Caco-2 (cell line): ENCODE measurements at regions not wholly inside any gene's neighbourhood (a gene's known extent, or its start where the extent isn't known, plus 50 kb on each side); places are given as distances from the start of the nearest gene placed in this dataset.

ENCODE experiments used
- BruUV-seq: library from RNA; stranded (reverse); fragments of 400-500 nt; replicated peaks from 2 replicates; lab custom pipeline; 2021; lab: Mats Ljungman, UMichigan
- CTCF ChIA-PET: fragments of 300-600 bp; sonication (Branson Sonifier 250); formaldehyde crosslinking; loops from one replicate; lab custom pipeline; 2022; ENCODE audit warnings: antibody characterized with exemption; lab: Charles Lee
- POLR2A ChIA-PET: fragments of 300-600 bp; sonication (Branson Sonifier 250); formaldehyde crosslinking; loops from one replicate; lab custom pipeline; 2022; ENCODE audit warnings: antibody characterized with exemption; lab: Charles Lee
- DNase-seq, 2 experiments: peaks; one replicate each; pipeline versions ENCODE4 v3.0.0 to v3.0.0-alpha.2; 2020 to 2022
- H3K27me3 ChIP-seq: replicated peaks from 2 replicates; pipeline ENCODE4 v1.6.0; 2011; ENCODE audit warnings: low read length; ENCODE audit not compliant: control insufficient read depth, insufficient read depth
- H3K36me3 ChIP-seq: 2 replicates; pipeline ENCODE4 v1.5.1; 2011; ENCODE audit warnings: low read length; ENCODE audit not compliant: control insufficient read depth, insufficient read depth
- H3K4me1 ChIP-seq: fragments of 250-450 bp; sonication (Bioruptor Pico); 2 replicates; pipeline ENCODE4 v1.5.1; 2020; ENCODE audit warnings: mild to moderate bottlenecking
- H3K4me3 ChIP-seq: 2 replicates; pipeline ENCODE4 v1.5.1; 2011; ENCODE audit warnings: low read depth, mild to moderate bottlenecking, control low read depth, low read length
- H3K9me3 ChIP-seq: fragments of 250-450 bp; sonication (Bioruptor Pico); 2 replicates; pipeline ENCODE4 v1.5.1; 2020; ENCODE audit warnings: mild to moderate bottlenecking, moderate library complexity
- H3K27ac Mint-ChIP-seq: one replicate; pipeline ENCODE4 v1.8.0; 2022; ENCODE audit warnings: mixed read lengths; ENCODE audit not compliant: unreplicated experiment
- H3K27me3 Mint-ChIP-seq: one replicate; pipeline ENCODE4 v1.8.0; 2022; ENCODE audit warnings: mixed read lengths; ENCODE audit not compliant: insufficient read depth, unreplicated experiment
- H3K36me3 Mint-ChIP-seq: one replicate; pipeline ENCODE4 v1.8.0; 2022; ENCODE audit warnings: mild to moderate bottlenecking, mixed read lengths; ENCODE audit not compliant: insufficient read depth, unreplicated experiment
- H3K4me1 Mint-ChIP-seq: one replicate; pipeline ENCODE4 v1.8.0; 2022; ENCODE audit warnings: low read depth, mixed read lengths; ENCODE audit not compliant: unreplicated experiment
- H3K4me3 Mint-ChIP-seq: one replicate; pipeline ENCODE4 v1.8.0; 2022; ENCODE audit warnings: mild to moderate bottlenecking, moderate library complexity, mixed read lengths; ENCODE audit not compliant: unreplicated experiment
- H3K9me3 Mint-ChIP-seq: one replicate; pipeline ENCODE4 v1.8.0; 2022; ENCODE audit warnings: mixed read lengths; ENCODE audit not compliant: unreplicated experiment
- intact Hi-C: fragments of 100-400 bp; cut with micrococcal nuclease; formaldehyde crosslinking; loops from one replicate; pipeline ENCODE4 v1.10.0; 2022; ENCODE audit not compliant: unreplicated experiment
- TF ChIP-seq, protein P1 (sequence below), 2 experiments: fragments of 200-600 bp in 1 of 2; IDR thresholded peaks; 1 replicate in 1 of 2; 2 replicates in 1 of 2; pipeline versions ENCODE4 v1.5.1 to v1.8.0; 2011 to 2022; ENCODE audit warnings: antibody characterized with exemption in 1 of 2, control low read depth in 1 of 2, inconsistent platforms in 1 of 2, low read depth in 1 of 2, low read length in 1 of 2, mild to moderate bottlenecking in 1 of 2, moderate library complexity in 1 of 2; ENCODE audit not compliant: insufficient read depth in 1 of 2, severe bottlenecking in 1 of 2, unreplicated experiment in 1 of 2

GRCh38 chr5:167903243-167903642, 388.2 kb upstream of the WWC1 start:
- no peak overlapping the region for H3K4me3 Mint-ChIP-seq
- H3K9me3 Mint-ChIP-seq: no peaks in the 10 kb centered on the region
- no peaks in the 10 kb centered on the region for H3K4me1 Mint-ChIP-seq
- CTCF ChIA-PET: no interaction called here
- no peak overlapping the region for H3K27ac Mint-ChIP-seq
- POLR2A ChIA-PET: no interaction called here
- intact Hi-C loops: no loop called here
- Histone ChIP-seq H3K27me3 (no peaks in the 10 kb centered on the region), H3K36me3 (no peaks in the 10 kb centered on the region), H3K9me3 (no peaks in the 10 kb centered on the region), H3K4me1 (0 out of 2 replicates have a peak, but pooled peaks cover 10% of the 10 kb centered on the region), H3K4me3 (no peak overlapping the region)
- peaks cover 13% of the 10 kb centered on the region for H3K27me3 Mint-ChIP-seq
- H3K36me3 Mint-ChIP-seq: no peaks in the 10 kb centered on the region
- TF ChIP-seq, protein P1, sequence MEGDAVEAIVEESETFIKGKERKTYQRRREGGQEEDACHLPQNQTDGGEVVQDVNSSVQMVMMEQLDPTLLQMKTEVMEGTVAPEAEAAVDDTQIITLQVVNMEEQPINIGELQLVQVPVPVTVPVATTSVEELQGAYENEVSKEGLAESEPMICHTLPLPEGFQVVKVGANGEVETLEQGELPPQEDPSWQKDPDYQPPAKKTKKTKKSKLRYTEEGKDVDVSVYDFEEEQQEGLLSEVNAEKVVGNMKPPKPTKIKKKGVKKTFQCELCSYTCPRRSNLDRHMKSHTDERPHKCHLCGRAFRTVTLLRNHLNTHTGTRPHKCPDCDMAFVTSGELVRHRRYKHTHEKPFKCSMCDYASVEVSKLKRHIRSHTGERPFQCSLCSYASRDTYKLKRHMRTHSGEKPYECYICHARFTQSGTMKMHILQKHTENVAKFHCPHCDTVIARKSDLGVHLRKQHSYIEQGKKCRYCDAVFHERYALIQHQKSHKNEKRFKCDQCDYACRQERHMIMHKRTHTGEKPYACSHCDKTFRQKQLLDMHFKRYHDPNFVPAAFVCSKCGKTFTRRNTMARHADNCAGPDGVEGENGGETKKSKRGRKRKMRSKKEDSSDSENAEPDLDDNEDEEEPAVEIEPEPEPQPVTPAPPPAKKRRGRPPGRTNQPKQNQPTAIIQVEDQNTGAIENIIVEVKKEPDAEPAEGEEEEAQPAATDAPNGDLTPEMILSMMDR (IDR thresholded peaks at IDR 0.05; ENCODE audit: insufficient read depth in 1 of 2, low read depth in 1 of 2, low read length in 1 of 2, severe bottlenecking in 1 of 2, unreplicated experiment in 1 of 2): no peak
- DNase-seq: no peak
- BruUV-seq: no TSS peak

GRCh38 chr5:167903659-167904058, 387.8 kb upstream of the WWC1 start:
- no peaks in the 10 kb centered on the region for H3K9me3 Mint-ChIP-seq
- no peak overlapping the region for H3K4me3 ChIP-seq
- peaks cover 13% of the 10 kb centered on the region for H3K27me3 Mint-ChIP-seq
- TF ChIP-seq, protein P1 (IDR thresholded peaks at IDR 0.05; ENCODE audit: insufficient read depth in 1 of 2, low read depth in 1 of 2, low read length in 1 of 2, severe bottlenecking in 1 of 2, unreplicated experiment in 1 of 2): no peak
- H3K27me3 ChIP-seq: no peaks in the 10 kb centered on the region
- 0 out of 2 replicates have a peak, but pooled peaks cover 10% of the 10 kb centered on the region for H3K4me1 ChIP-seq
- CTCF ChIA-PET: no interaction called here
- H3K4me1 Mint-ChIP-seq: no peaks in the 10 kb centered on the region
- POLR2A ChIA-PET: no interaction called here
- H3K27ac Mint-ChIP-seq: no peak overlapping the region
- H3K36me3 ChIP-seq: no peaks in the 10 kb centered on the region
- H3K9me3 ChIP-seq: no peaks in the 10 kb centered on the region
- no peak for DNase-seq
- no TSS peak for BruUV-seq
- H3K4me3 Mint-ChIP-seq: no peak overlapping the region
- H3K36me3 Mint-ChIP-seq: no peaks in the 10 kb centered on the region
- intact Hi-C loops: no loop called here

- Mint-ChIP-seq H3K4me3 (no peak overlapping the region), H3K9me3 (no peaks in the 10 kb centered on the region), H3K36me3 (no peaks in the 10 kb centered on the region), H3K27me3 (peaks cover 17% of the 10 kb centered on the region), H3K4me1 (no peaks in the 10 kb centered on the region), H3K27ac (no peak overlapping the region)
- no peak for DNase-seq
- BruUV-seq: no TSS peak
- H3K9me3 ChIP-seq: 0 out of 2 replicates have a peak, but pooled peaks cover 3% of the 10 kb centered on the region
- intact Hi-C loops: no loop called here
- TF ChIP-seq, protein P1 (IDR thresholded peaks at IDR 0.05; ENCODE audit: insufficient read depth in 1 of 2, low read depth in 1 of 2, low read length in 1 of 2, severe bottlenecking in 1 of 2, unreplicated experiment in 1 of 2): no peak
- no peaks in the 10 kb centered on the region for H3K36me3 ChIP-seq
- no peak overlapping the region for H3K4me3 ChIP-seq
- ChIA-PET CTCF (no interaction called here), POLR2A (no interaction called here)
- no peaks in the 10 kb centered on the region for H3K27me3 ChIP-seq
- 0 out of 2 replicates have a peak, but pooled peaks cover 10% of the 10 kb centered on the region for H3K4me1 ChIP-seq
Observed at GRCh38 chr5:167905919-167906853, 385.3 kb upstream of the WWC1 start.
